ENCODE measurements at regions not wholly inside any gene's neighbourhood (a gene's known extent, or its start where the extent isn't known, plus 50 kb on each side); places are given as distances from the start of the nearest gene placed in this dataset.

DNA sequence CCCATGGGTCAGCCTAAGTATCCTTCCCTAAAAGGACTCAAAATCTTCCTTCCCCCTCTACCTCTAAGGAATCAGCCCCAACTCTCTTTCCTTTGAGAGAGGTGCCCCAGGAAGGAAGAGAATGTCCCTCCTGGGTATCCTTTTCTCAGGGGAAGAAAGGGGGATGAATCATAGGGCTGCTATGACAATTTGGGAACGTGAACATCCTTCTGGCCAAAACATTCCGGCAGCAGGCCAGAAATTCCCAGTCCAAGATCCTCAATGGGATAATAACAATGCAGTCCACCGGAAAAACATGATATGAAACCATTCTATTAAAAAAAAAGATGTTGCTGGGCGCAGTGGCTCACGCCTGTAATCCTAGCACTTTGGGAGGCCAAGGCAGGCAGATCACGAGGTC lies 50.8 kb upstream of the CACNA2D3 start:
- no peak for DNase-seq

DNA sequence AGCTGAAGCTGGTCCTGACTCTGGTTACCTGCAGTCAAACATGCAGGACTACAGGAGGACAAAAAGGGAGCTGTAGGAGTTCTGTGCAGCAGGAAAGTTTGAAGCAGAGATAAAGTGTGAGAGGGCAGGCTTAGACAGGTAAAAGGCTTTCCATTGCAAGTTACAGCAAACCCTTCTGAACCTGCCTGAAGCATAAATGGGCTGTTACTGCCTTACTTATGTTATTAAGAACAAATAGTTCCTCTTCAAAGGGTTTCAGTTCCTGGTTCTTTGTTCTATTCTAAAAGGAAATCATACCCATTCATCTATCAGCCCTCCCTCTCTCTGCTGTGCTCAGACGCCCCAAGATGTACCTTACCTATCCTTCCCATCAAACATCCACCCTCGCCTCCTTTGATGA lies 52.4 kb upstream of the CACNA2D3 start:
- no peak for DNase-seq

DNA sequence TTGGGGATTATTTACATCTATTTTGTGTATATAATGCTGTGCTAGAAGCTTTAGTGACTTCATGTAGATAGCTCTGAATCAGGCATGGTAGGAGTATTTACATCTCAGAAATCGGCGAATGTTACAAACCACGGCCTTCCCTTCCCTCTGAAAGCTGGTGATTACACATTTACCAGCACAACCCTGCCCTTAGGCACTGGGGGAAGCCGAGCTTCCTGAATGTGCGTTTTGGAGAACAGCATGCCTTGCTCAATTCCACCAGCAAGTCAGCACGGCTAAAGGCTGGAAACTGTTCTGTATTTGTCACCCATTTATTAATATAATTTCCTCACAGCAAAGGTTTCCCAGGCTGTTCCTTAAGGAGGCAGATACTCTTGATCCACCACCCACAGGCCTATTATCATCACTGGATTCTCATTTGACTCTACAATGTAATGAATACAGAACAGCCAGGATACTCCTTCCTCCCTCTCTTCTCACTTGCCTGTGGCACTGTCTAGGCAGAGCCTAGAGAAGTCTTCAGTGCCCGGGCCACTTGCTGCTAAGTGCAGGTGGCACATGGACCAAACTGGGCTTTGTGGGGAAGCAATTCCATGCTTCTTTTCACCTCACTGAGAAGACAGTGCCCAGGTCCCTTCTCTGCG lies 55.2 kb upstream of the CACNA2D3 start:
- no peak for DNase-seq

DNA sequence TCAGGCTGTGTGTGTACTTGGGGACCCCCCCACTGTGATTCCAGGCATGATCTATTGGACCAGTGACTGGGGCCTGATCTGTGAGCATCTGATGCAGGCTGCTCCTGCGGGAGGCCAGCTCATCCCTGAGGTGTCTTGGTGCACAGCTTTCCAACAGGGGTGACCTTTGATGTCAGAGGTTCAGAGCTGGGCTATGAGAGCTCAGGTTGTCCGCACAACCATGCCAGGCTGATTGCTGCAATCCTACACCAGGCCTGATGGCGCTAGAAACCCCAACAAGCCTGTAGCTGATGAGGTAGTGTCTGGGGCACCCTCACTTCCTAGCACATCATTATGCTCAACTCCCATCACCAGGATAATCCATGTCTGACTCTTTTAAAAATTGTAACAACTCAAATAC lies 56.1 kb upstream of the CACNA2D3 start:
- DNase-seq, result no peak

DNA sequence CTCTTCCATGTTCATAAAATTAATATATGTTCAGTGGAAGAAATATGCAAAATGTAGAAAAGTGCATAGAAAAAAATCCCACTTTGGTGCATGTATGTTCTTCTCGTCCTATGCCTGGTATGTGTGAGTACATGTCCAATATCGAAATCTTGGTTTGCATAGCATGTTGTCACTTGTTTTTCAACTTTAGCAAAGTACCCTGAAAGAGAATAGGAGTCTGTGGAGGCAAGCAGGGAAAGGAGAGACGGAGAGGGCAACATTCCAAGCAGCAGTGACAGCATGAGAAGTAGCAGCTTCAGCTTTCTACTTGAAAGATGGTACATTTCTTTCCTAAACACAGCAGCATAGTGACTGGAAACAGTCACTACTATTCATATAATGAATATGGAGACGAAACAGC lies 56.8 kb upstream of the CACNA2D3 start:
- no peak for DNase-seq

DNA sequence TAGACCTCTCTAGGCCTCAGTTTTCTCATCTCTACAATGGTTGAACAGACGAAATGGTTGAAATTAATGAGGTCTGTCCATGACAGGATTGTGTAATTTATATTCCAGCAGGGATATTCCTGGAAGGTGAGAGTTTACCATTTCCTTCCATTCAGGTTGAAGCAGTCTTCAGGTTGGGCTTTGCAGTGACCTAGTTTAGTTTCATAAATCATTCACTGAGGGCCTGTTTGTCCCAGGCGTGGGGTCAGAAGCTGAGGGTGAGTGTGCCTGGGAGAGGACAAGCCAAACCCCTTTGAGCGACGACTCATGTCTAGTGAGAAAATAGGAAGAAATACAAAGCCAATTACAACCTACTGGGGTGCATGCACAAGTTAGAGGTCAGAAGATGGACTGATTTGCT lies 57.2 kb upstream of the CACNA2D3 start:
- no peak for DNase-seq

DNA sequence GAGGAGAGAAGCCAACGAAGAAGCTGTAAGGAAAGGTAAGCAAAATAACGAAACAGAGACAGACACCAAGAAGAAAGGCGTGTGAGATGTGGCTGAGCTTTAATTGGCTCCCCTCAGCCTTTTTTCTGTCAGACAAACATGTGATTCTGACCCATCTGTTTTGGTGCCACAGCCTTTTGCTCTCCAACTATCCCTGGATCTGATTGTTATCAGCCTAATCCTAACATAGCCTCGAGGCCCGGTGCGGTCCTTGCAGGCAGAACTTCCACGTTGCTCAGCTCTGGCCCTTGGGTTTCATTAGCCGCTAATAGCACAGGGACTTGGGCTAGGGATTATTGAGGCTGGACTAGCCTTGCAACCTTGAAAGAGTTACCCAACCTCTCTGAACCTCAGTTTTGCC lies 57.9 kb upstream of the CACNA2D3 start:
- DNase-seq, result no peak

DNA sequence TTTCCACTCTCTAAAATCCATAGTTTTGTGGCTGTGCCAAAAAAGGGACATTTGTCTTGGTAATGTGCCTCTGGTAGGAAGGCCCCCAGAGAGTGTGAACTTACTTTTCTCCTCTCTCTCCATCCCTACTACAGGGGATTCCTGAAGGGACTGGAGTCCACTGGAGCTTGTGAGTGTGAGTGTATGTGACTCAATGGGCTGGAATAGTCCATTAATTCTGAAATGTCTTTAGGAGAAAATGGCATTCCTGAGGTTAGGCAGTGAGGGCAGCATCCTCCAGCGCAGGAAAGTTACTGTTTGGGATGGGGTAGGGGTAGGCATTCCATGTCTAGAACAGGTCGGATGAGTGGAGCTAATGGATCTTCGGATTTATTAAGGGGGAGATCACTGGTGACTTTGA lies 59.8 kb upstream of the CACNA2D3 start:
- DNase-seq, result no peak

DNA sequence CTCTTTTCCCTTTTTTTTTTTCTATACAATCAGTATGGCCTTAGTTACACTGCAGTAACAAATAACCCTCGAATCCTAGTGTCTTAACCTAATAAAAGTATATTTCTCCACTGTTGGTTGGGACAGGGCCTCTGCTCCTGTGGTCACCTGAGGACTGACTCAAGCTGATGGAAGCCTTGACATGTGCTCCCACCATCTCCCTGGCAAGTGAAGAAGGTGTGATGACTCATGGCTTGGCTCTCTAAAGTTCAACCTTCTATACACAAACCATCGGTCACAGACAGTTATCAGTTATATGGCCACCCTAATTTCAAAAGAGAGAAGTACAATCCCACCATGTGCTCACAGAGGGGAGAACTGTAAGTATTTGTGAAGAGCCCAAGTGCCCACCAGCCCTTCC lies 65.8 kb upstream of the CACNA2D3 start:
- DNase-seq, result no peak

DNA sequence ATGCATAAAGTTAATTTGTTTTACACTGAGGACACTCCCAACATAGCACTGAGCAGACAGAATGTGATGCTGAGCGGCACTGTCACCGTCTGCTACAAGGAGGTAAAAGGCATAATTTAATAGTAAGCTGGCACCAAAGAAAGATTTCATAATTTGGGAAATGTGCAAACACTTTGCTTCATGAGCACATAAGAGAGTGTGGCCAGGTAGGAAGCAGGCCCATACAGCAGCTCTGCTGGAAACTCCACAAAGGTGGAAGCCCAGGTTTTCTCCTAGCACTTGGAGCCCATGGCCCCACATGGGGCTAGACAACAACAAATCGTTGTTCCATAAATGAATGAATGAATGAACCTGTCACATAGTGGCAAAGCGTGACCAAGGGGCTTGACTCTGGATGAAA lies 68.5 kb upstream of the CACNA2D3 start:
- no peak for DNase-seq

DNA sequence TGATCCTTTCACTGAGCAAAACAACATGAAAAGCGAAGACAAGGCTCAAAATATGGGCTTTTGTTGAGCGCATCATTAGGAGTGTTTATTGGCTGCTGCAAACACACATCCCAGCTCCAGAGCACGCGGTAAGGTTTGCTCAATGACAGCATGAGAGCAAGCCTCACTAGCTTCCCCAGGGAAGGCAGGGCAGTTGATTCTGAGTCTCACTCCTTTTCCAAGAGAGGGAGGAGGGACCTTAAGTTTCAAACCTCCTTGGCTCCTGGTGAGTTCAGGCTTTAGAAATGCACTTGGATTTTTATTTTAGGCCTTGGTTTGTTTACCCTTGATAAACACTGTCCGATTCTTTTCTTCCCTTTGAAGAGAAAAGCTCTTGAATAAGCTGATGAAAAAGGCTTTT lies 69.1 kb upstream of the CACNA2D3 start:
- no peak for DNase-seq

DNA sequence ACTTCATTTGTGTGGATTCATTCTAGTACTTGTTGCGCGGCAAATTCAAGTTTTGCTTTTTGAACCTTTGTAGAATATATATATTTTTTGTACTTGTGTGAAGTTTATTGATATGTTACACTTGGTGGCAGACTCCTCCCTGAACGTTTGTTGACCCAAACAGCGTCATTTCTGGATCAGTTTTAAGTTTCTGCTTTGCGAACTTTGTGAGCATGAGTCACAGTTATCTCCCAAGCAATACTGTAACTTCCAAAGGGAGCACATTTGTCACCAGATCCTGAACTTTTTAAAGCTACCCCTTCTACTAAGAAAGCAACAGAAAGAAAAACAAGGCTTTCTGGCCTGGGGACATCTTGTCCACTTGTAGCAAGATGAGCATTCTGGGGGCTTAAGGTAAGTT lies 74.8 kb upstream of the CACNA2D3 start:
- DNase-seq, result no peak

DNA sequence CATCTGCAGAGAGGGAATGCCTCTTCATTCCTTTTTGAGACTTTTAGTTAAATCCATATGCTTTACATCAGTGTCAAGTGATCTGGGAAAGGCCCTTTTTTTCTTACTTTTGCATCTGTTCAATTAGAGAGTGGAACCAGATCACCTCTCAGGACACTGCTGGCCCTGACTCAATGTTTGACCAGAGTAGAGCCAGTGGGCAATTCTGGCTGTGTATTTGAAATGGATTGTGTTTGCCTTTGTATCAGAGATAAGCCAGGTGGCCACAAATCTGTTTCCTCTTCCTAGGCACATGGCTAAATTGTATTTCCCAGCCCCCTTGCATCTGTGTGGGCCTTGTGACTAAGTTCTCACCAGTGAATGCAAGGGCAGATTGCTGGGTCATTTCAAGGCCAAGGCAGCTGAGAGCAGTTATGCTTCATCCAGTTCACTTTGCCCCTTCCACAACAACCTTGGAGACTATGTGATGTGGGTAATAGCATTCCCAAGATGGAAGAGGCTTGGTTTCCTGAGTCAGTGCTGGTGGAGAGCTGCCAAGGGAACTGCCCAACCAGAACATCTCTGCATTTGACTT lies 75.6 kb upstream of the CACNA2D3 start:
- DNase-seq, result no peak

DNA sequence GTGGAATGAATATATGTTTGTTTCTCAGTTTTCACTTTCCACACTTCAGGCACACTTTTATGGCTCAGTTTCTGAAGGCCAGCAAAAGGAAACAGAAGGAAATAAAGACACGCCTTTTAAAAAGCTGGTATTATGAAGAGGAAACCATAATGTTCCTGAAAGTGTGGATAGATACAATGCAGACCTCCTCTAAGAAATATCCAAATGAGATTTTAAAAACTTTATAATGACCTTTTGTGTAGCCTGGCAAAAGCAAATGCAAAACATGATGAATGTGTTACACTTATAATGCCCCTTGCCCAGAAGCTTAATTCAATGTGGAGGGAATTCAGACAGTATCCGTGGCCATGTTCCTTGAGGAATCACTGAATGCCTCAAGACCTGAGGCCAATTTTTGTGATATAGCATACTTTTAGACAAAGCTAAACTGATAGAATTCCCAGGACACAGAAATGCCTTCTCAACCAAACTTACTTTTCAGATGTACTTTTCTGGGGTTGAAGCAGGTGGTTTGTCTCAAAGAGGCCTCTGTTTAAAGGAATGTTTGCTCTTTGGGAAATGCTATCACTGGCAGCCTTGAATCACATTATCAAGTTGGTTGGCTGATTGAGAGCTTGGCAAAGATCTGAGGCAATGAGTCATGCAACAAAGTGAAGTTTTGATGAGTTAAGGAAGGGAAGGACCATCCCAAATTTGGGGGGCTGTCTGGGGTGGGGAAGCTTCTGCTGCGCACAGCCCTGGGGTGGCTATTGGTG lies 77.1 kb upstream of the CACNA2D3 start:
- DNase-seq, result no peak

DNA sequence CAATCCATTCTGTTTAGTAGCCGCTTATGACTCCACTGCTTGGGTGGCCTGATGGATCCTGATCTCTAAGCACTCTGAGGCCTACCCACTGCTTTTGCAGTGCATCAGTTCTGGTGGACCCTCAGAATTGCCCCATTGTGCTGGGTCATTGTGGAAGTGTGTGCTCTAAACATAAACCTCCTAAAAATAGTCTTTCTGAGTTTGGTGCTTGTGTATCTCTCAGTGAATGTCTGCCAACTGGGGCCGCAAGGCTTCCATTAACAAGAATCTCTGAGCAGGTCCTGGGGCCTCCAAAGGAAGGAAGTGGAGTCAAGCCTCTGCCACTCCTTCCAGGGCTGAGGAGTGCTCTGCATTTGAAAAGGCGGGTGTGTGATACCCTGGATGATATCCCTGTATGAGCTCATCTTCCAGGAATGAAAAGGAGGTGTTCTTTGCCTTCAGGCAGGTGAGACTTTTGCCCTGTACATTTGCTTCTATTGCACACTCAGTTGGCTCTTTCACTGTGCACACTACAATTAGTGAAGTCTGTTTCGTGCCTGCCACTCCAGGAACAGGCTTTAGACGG lies 80.0 kb upstream of the CACNA2D3 start:
- no peak for DNase-seq

DNA sequence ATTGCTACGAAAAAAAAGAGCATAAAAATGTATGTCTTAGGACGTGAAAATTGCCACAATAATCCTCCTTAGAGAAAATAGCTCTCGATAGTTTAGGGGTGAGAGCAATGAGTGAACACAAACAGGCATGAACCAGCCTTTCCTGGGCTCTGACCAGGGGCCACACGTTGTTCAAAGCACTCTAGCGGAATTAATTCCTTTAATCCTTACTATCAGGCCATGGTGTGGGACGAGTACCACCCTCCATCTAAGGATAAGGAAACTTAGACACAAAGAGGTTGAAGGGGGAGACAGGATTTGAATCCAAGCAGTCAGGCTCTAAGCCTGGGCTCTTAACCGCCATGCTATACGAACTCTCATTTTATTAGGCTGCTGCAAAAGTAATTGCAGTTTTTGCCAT lies 81.9 kb upstream of the CACNA2D3 start:
- DNase-seq, result no peak

DNA sequence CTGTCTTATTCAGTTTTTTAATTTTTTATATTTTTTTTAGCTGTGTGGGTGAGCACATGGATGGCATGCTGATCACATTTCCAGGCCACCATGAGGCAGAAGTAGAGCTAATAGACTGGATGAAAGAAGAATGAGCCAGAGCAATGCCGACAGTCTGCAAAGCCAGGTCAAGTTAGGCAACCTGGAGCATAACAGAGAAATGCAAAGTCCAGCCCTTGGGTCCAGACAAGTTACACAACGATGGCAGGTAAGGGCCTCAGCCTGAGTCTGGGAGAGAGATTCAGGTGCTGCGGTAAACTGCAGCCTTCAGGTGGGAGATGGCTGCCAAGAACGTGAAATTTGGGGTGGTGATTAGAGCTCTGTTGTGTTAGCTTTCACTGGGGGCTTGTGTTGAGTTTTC lies 84.0 kb upstream of the CACNA2D3 start:
- no peak for DNase-seq

DNA sequence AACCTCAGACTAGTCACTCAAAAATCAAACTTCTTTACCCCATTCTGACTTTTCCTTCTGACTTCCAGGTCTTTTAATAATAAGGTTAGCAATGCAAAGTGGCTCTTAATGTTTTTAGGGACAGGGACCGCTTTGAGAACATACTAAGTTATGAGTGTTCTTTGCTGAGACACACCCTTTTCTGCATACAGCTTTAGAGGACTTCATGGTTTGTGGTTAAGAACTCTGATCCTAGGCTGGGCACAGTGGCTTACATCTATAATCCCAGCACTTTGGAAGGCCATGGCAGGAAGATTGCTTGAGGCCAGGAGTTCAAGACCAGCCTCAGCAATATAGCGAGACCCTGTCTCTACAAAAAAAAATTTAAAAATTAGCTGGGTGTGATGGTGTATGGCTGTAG lies 85.8 kb upstream of the CACNA2D3 start:
- DNase-seq, result no peak

DNA sequence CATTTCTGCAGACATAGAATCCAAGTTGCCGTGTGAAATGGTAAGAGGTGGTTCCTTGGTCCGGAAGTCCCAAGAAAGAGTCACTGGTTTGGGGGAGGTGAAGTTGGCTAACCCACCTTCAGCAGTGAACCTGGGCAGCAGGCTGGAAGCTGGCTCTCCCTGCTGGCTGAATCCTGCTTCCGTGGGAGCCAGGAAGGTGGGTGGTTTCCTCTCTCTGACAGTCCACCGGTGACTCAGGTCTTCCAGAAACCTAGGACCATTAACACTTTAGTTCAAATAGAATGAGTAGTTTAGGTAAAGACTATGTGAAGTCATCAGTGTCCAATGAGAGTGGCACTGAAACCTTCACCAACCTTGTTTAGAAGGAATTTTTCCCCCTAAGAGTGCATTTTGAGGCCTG lies 87.4 kb upstream of the CACNA2D3 start:
- no peak for DNase-seq

DNA sequence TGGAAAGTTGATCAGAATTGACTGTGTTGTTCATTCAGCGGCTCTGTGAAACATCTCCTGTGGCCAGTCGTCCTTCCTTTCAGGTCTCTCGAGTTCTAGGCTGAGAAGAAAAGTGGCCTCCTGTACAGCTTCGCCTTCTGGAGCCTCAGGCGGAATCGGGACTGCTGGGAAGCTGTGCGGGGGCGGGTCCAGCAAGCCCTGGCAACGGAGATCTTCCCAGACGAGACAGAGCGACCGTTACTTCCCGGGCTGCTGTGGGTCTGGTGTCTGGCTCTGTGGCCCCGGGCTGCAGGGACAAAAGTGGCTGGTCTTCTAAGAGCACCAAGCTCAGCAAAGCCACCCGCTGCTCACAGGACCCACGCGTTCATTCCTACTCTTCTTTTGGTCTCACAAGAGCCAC lies 88.6 kb upstream of the CACNA2D3 start:
- DNase-seq, result no peak

DNA sequence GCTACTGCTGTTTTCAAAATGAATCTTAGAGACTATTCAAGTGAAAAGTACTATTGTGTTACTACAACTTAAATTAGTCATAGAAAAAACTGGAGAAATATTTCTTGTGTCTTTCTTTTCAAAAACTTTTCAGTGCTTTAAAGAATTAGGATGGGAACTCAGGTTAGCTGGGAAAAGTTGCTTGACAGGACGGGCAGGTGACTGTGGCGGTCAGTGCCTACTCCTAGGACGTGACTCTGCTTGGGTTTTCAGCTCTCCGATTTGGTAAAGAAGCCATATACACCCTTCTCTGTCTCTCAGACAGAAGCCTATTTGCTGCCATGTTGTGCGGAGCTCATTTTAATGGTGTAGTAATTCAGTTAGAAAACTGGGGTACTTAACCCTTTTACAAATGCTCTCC lies 89.8 kb upstream of the CACNA2D3 start:
- no peak for DNase-seq

DNA sequence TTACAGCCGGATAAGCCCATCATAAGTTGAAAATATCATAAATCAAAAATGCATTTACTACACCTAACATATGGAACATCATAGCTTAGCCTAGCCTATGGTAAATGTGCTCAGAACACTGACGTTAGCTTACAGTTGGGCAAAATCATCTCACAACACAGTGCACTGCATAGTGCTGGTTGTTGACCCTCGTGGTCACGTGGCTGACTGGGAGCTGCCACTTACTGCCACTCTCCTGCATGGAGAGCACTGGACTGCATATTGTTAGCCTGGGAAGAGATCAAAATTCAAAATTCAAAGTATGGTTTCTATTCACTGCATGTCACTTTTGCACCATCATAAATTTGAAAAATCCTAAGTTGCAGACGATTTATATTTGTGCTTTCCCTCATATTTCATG lies 94.0 kb upstream of the CACNA2D3 start:
- no peak for DNase-seq

DNA sequence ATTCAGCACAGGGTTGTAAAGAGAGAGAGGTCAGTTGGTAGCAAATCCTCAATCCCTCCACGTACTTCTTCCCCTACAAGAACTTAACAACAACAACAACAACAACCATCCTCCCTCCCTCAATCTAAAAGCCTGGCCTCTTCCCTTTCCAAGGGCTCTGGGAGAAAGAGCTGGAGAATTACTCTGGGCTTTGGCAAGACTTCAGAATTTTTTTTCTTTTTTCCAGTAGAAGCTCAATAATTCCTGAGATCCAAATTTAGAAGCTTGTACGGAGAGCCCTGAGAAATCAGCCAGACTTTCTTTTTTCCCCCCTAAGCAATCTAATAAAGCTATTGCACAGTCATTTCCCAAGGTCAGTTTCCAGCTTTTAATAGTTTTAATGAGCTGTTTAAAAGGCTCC lies 95.8 kb upstream of the CACNA2D3 start:
- no peak for DNase-seq

DNA sequence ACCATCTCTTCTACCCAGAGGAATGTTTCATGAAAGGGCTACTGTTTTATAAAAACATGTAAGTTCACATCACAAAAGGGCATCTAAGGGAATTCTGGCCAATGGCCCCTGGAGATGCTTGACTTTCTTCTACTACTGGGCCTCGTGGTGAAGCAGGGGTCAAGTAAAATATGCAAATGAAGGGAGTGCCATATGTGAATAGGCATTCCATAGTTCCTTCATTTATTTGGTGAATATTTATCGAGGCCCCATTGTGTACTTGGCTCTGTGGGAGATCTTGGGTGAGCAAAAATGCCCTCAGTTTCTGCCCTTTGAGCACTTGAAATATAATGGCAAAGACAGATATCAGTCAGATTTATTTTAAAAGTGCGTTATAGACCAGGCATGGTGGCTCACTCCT lies 101.3 kb upstream of the CACNA2D3 start:
- no peak for DNase-seq

All from SIG-M5 (cell line).